A204.1 (cell line): ENCODE measurements at regions not wholly inside any gene's neighbourhood (a gene's known extent, or its start where the extent isn't known, plus 50 kb on each side); places are given as distances from the start of the nearest gene placed in this dataset.
"Not testable (repeated sequence)": the region's sequence is repeated elsewhere in the genome, so short reads cannot be mapped to it uniquely, and the experiment has no call there.

Source experiments
- FAIRE-seq: peaks from 2 replicates; lab custom pipeline; 2012; peaks lifted over from hg19 to GRCh38; lab: Jason Lieb, UNC

GRCh38 chr5:51657340-51658240, 274.3 kb downstream of the ISL1 start:
- FAIRE-seq, result no peak

- peak; percentile 19 for FAIRE-seq
Measured at GRCh38 chr5:51661646-51662265, 278.5 kb downstream of the ISL1 start.

- no peak for FAIRE-seq
Measured at GRCh38 chr5:51664491-51665250, 281.4 kb downstream of the ISL1 start.

- no peak for FAIRE-seq
Measured at GRCh38 chr5:51665251-51665593, 282.0 kb downstream of the ISL1 start.

- no peak for FAIRE-seq
Measured at GRCh38 chr5:51669095-51669494, 285.8 kb downstream of the ISL1 start.

GRCh38 chr5:51678330-51678729, 295.1 kb downstream of the ISL1 start:
- FAIRE-seq, result no peak

- no peak for FAIRE-seq
Measured at GRCh38 chr5:51679286-51679685, 296.0 kb downstream of the ISL1 start.

GRCh38 chr5:51684794-51685355, 301.6 kb downstream of the ISL1 start:
- FAIRE-seq, result no peak

GRCh38 chr5:51685419-51685818, 302.2 kb downstream of the ISL1 start:
- no peak for FAIRE-seq

GRCh38 chr5:51686622-51687021, 303.4 kb downstream of the ISL1 start:
- FAIRE-seq, result no peak

GRCh38 chr5:51691538-51692079, 308.4 kb downstream of the ISL1 start:
- FAIRE-seq, result no peak

GRCh38 chr5:51694826-51695225, 311.6 kb downstream of the ISL1 start:
- no peak for FAIRE-seq

GRCh38 chr5:51696122-51696521, 312.9 kb downstream of the ISL1 start:
- no peak for FAIRE-seq

- not testable (repeated sequence) for FAIRE-seq
Measured at GRCh38 chr5:51702046-51702445, 318.8 kb downstream of the ISL1 start.

GRCh38 chr5:51712201-51712600, 329.0 kb downstream of the ISL1 start:
- FAIRE-seq, result no peak

- not testable (repeated sequence) for FAIRE-seq
Measured at GRCh38 chr5:51715445-51715844, 332.2 kb downstream of the ISL1 start.

GRCh38 chr5:51731421-51732029, 348.3 kb downstream of the ISL1 start:
- no peak for FAIRE-seq

GRCh38 chr5:51732304-51732703, 349.1 kb downstream of the ISL1 start:
- no peak for FAIRE-seq

- FAIRE-seq, result no peak
Measured at GRCh38 chr5:51734677-51735076, 351.4 kb downstream of the ISL1 start.

- no peak for FAIRE-seq
Measured at GRCh38 chr5:51746023-51746422, 362.8 kb downstream of the ISL1 start.

GRCh38 chr5:51748647-51749046, 365.4 kb downstream of the ISL1 start:
- no peak for FAIRE-seq
